Hepatocyte (in vitro differentiated cells): ENCODE measurements at regions not wholly inside any gene's neighbourhood (a gene's known extent, or its start where the extent isn't known, plus 50 kb on each side); places are given as distances from the start of the nearest gene placed in this dataset.

Experiments
- DNase-seq: peaks from one replicate; pipeline ENCODE4 v3.0.0-alpha.2; 2016; ENCODE audit warnings: low spot score
- H2AFZ ChIP-seq: fragments of 200-600 bp; sonication (generic); 2 replicates; pipeline ENCODE4 v1.6.0; 2016; ENCODE audit warnings: antibody characterized with exemption, mild to moderate bottlenecking
- H3K27ac ChIP-seq: fragments of 200-600 bp; sonication (generic); 2 replicates; pipeline ENCODE4 v1.5.1; 2016; ENCODE audit warnings: mild to moderate bottlenecking
- H3K27me3 ChIP-seq: fragments of 200-600 bp; sonication (generic); 2 replicates; pipeline ENCODE4 v1.6.1; 2016
- H3K36me3 ChIP-seq: fragments of 200-600 bp; sonication (generic); replicated peaks from 2 replicates; pipeline ENCODE4 v1.5.1; 2016; ENCODE audit warnings: low read depth; ENCODE audit not compliant: insufficient read depth
- H3K4me1 ChIP-seq: fragments of 200-600 bp; sonication (generic); 2 replicates; pipeline ENCODE4 v1.5.1; 2016; ENCODE audit warnings: mild to moderate bottlenecking, moderate library complexity; ENCODE audit not compliant: insufficient read depth
- H3K4me2 ChIP-seq: fragments of 200-600 bp; sonication (generic); 2 replicates; pipeline ENCODE4 v1.6.0; 2016
- H3K4me3 ChIP-seq: fragments of 200-600 bp; sonication (generic); 2 replicates; pipeline ENCODE4 v1.5.1; 2016; ENCODE audit warnings: mild to moderate bottlenecking
- H3K79me2 ChIP-seq: fragments of 200-600 bp; sonication (generic); 2 replicates; pipeline ENCODE4 v1.6.0; 2017; ENCODE audit warnings: mild to moderate bottlenecking
- H3K9me2 ChIP-seq: fragments of 200-600 bp; sonication (generic); replicated peaks from 2 replicates; pipeline ENCODE4 v1.6.0; 2017; ENCODE audit warnings: mild to moderate bottlenecking; ENCODE audit not compliant: insufficient read depth
- H3K9me3 ChIP-seq: fragments of 200-600 bp; sonication (generic); 2 replicates; pipeline ENCODE4 v1.5.1; 2016; ENCODE audit warnings: low read depth, mild to moderate bottlenecking
- H4K20me1 ChIP-seq: fragments of 200-600 bp; sonication (generic); 2 replicates; pipeline ENCODE4 v1.6.0; 2016; ENCODE audit warnings: mild to moderate bottlenecking; ENCODE audit not compliant: insufficient read depth, poor library complexity, severe bottlenecking
- CTCF ChIP-seq: fragments of 200-600 bp; sonication (generic); IDR thresholded peaks from 2 replicates; pipeline ENCODE4 v1.5.1; 2016; ENCODE audit warnings: antibody characterized with exemption, mild to moderate bottlenecking; ENCODE audit not compliant: poor library complexity
- EZH2 ChIP-seq: fragments of 200-600 bp; sonication (generic); IDR thresholded peaks from 2 replicates; pipeline ENCODE4 v1.6.1; 2016; ENCODE audit warnings: antibody characterized with exemption, mild to moderate bottlenecking, borderline replicate concordance
- EZH2phosphoT487 ChIP-seq: fragments of 200-600 bp; sonication (generic); IDR thresholded peaks from one replicate; pipeline ENCODE4 v1.6.1; 2018; ENCODE audit warnings: antibody characterized with exemption, mild to moderate bottlenecking, low read depth, moderate library complexity; ENCODE audit not compliant: unreplicated experiment, severe bottlenecking
- WGBS: methylation state at CpG from one replicate; pipeline ENCODE4 v1.1.6; 2016; ENCODE audit warnings: low lambda C conversion rate; ENCODE audit errors: missing lambda C conversion rate; 5-methylcytosine and 5-hydroxymethylcytosine counted together

GRCh38 chr5:87574106-87574505 is 161.4 kb upstream of the CCNH start:
- H3K9me3 ChIP-seq = no peaks in the 10 kb centered on the region
- H4K20me1 ChIP-seq = no peaks in the 10 kb centered on the region
- H3K27ac ChIP-seq = no peak overlapping the region
- H2AFZ ChIP-seq = no peak overlapping the region
- DNase-seq = no peak
- no peaks in the 10 kb centered on the region for H3K79me2 ChIP-seq
- H3K9me2 ChIP-seq = no peaks in the 10 kb centered on the region
- H3K4me2 ChIP-seq = no peak overlapping the region
- H3K4me1 ChIP-seq = no peaks in the 10 kb centered on the region
- TF ChIP-seq CTCF = no peak
- no peak for TF ChIP-seq EZH2
- TF ChIP-seq EZH2phosphoT487 = no peak
- H3K4me3 ChIP-seq = no peak overlapping the region
- WGBS = 92% methylated on average over 1 of the region's 1 CpG
- H3K36me3 ChIP-seq = no peaks in the 10 kb centered on the region
- H3K27me3 ChIP-seq = no peaks in the 10 kb centered on the region

- Histone ChIP-seq H3K9me3 (no peaks in the 10 kb centered on the region), H3K27me3 (no peaks in the 10 kb centered on the region), H3K27ac (no peak overlapping the region), H3K4me3 (no peak overlapping the region), H3K79me2 (no peaks in the 10 kb centered on the region), H3K36me3 (no peaks in the 10 kb centered on the region), H3K4me2 (no peak overlapping the region), H3K9me2 (no peaks in the 10 kb centered on the region), H3K4me1 (no peaks in the 10 kb centered on the region), H2AFZ (no peak overlapping the region), H4K20me1 (no peaks in the 10 kb centered on the region)
- TF ChIP-seq EZH2phosphoT487 (no peak), CTCF (no peak), EZH2 (no peak)
- no peak for DNase-seq
- WGBS = 94% methylated on average over 8 of the region's 8 CpGs
Observed at GRCh38 chr5:87572611-87573010, 159.9 kb upstream of the CCNH start.

GRCh38 chr5:87572090-87572489 is 159.4 kb upstream of the CCNH start:
- no peaks in the 10 kb centered on the region for H4K20me1 ChIP-seq
- no peak overlapping the region for H2AFZ ChIP-seq
- H3K27me3 ChIP-seq = no peaks in the 10 kb centered on the region
- 71% methylated on average over 2 of the region's 2 CpGs for WGBS
- no peak for DNase-seq
- H3K4me1 ChIP-seq = no peaks in the 10 kb centered on the region
- H3K79me2 ChIP-seq = no peaks in the 10 kb centered on the region
- no peaks in the 10 kb centered on the region for H3K9me3 ChIP-seq
- H3K27ac ChIP-seq = no peak overlapping the region
- no peaks in the 10 kb centered on the region for H3K36me3 ChIP-seq
- TF ChIP-seq EZH2phosphoT487 = no peak
- TF ChIP-seq CTCF = no peak
- TF ChIP-seq EZH2 = no peak
- H3K9me2 ChIP-seq = no peaks in the 10 kb centered on the region
- H3K4me3 ChIP-seq = no peak overlapping the region
- no peak overlapping the region for H3K4me2 ChIP-seq

- Histone ChIP-seq H3K79me2 (no peaks in the 10 kb centered on the region), H3K9me2 (no peaks in the 10 kb centered on the region), H3K27me3 (no peaks in the 10 kb centered on the region), H4K20me1 (no peaks in the 10 kb centered on the region), H2AFZ (no peak overlapping the region), H3K9me3 (no peaks in the 10 kb centered on the region), H3K4me2 (no peak overlapping the region), H3K27ac (no peak overlapping the region), H3K4me1 (no peaks in the 10 kb centered on the region), H3K4me3 (no peak overlapping the region), H3K36me3 (no peaks in the 10 kb centered on the region)
- WGBS = 92% methylated on average over 1 of the region's 1 CpG
- DNase-seq = no peak
- TF ChIP-seq EZH2phosphoT487 = no peak
- no peak for TF ChIP-seq CTCF
- no peak for TF ChIP-seq EZH2
Observed at GRCh38 chr5:87570366-87570765, 157.6 kb upstream of the CCNH start.
